Anterior cingulate cortex (tissue), 58 donors: ENCODE measurements at regions not wholly inside any gene's neighbourhood (a gene's known extent, or its start where the extent isn't known, plus 50 kb on each side); places are given as distances from the start of the nearest gene placed in this dataset.
A peak's percentile ranks its signal among the peaks of the same experiment; 100 is the strongest.
"Not testable (repeated sequence)": the region's sequence is repeated elsewhere in the genome, so short reads cannot be mapped to it uniquely, and the experiment has no call there.

Experiments
- DNase-seq, 58 donors: peaks; one replicate each; lab custom pipeline; 2025; lab: John Stamatoyannopoulos, UW

DNA sequence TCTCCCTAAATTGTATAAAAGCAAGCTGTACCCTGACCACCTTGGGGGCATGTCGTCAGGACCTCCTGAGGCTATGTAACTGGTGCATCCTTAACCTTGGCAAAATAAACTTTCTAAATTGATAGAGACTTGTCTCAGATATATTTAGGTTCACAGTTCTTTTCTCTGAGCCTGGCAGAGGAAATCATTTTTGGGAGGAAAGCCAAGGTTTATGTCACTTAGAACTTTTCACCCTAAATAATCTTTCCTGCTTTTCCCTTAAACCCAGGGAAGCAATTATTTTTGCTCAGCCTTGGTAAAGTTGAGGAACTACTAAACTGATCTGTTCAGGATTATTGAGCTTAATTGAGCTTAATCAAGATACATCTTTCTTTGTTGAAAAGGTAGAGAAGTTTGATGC is 608.9 kb downstream of the PDCD6IP start:
- DNase-seq: no peak

- no peak for DNase-seq
These were observed 609.7 kb downstream of the PDCD6IP start for GRCh38 chr3:34408088-34408487.

- no peak for DNase-seq
These were observed 613.2 kb downstream of the PDCD6IP start for GRCh38 chr3:34411596-34411995.

DNA sequence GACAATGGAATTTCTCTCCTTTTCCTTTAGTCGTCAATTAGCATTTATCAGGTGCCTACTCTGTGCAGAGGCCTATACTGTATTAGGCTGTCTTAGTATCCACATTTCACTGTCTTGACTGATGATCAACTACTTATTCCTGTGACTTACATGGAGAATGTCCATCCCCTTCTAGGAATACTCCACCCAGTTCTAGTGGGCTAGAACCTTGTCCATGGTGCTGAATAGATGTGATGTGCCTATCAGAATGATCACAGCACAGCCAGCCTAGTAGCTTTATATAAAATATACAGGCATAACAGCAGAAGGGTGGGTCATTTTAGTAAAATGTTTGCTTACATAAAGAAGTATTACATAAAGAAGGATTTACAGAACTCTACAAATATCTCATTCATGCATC is 621.4 kb downstream of the PDCD6IP start:
- no peak for DNase-seq

GRCh38 chr3:34421762-34422161 is 623.3 kb downstream of the PDCD6IP start:
- no peak for DNase-seq

GRCh38 chr3:34439796-34440195 is 641.4 kb downstream of the PDCD6IP start:
- no peak for DNase-seq

DNA sequence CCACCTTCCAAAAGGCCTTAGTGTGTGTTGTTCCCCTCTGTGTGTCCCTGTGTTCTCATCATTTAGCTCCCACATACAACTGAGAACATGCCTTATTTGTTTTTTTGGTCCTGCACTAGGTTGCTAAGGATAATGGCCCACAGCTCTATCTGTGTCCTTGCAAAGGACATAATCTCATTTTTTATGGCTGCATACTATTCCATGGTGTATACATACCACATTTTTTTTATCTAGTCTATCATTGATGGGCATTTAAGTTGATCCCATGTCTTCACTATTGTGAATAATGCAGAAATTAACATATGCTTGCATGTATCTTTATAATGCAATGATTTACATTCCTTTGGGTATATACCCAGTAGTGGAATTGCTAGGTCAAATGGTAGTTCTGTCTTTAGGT is 645.7 kb downstream of the PDCD6IP start:
- no peak for DNase-seq

- no peak for DNase-seq
These were observed 650.9 kb downstream of the PDCD6IP start for GRCh38 chr3:34449305-34449704.

GRCh38 chr3:34463414-34463813 is 665.0 kb downstream of the PDCD6IP start:
- DNase-seq: no peak

DNA sequence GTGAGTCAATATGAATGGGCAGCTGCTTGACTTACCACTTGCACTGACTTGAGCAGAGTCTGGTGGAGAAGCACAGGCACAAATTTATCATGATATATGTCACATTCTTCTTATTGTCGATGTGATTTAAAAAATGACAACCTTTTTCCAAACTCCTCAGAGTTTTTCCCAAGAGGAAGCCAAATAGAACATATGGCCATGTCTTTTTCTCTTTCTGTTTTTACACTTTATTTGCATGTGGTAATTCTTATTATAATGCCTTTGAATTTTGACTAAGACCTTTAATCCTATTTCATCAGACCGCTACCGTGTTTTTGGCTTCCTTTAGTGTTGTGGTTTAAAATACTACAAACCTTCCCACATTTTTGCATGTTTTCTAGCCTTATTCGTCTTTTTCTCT is 666.2 kb downstream of the PDCD6IP start:
- DNase-seq: peak in 2 of 58 donors; percentile 1 to 11

DNA sequence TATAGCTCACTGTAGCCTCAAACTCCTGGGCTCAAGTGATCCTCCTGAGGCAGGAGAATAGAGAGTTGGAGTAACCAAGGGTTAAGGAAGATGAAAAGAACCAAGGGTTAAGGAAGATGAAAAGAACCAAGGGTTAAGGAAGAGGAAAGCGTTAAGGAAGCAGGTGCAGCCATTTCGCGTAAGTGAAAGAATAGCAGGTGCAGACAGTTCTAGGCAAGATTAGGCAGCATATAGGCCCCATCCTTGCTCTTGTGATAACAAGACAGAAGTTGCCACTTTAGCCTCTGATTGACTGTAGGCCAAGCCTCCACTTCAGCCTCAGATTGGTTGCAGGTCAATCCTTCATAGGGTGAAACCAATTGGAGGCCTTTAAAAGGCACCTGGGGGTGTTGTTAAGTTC is 677.4 kb downstream of the PDCD6IP start:
- no peak for DNase-seq

DNA sequence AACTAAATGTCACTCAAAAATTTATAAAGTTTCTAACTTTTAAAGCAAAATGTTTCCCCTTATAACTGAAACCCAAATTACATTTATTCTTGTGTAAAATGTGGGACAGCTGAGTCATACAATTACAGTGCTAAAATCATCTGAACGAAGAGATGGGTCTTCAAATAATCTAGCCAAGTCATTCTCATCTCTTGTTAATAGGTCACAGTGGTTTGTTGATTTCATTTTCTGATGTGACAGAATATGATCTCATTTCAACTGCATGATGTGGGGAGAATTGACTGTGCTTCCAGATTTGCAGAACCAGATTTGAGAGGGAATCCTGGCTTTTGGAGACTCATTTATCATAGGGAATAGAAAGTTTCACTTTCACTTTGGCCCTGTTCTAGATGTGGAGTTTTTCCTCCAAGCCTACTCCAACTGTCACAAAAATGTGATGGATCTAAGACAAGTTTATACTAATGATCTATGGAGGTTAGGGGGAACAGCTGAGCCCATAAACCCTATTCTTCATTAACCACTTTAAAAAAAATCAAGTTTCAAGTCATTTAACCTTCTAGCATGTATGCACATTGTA is 685.0 kb downstream of the PDCD6IP start:
- DNase-seq: no peak

DNA sequence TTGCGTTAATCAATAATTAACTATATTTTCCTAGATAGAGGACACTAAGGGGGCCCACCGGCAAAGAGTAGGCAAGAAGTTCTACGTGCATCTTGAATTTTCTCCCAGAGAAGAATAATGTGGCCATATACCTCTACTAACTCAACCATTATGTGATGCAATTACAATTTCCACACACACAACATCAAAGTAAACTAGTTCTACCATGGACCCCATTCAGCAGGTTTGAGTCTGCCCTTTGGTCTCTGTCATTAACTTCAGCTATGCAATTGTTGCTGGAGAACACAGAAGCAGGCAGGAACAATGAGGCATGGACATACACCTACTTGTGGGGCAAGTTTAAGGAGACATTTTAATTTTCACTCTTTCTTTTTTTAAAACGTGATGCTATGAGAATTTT is 705.9 kb downstream of the PDCD6IP start:
- DNase-seq: no peak

GRCh38 chr3:34504775-34505174 is 706.3 kb downstream of the PDCD6IP start:
- DNase-seq: no peak

DNA sequence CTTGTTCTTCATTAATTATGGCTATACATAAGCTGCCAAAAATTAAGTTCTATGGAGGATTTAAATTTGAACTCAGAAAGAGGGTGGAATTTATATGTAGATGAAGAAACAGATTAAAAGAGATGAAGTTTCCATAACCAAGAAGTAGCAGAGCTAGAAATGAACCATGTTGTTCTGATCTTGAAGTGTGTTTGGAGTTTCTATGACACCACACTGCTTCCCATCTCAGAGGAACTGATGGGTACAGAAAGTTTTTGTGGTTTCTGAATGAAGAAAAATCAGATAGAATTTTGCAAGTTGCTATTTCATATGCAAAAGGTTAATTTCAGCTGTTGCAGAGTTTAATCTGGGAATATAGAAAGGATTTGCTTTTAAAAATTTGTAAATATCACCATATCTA is 710.3 kb downstream of the PDCD6IP start:
- DNase-seq: no peak

DNA sequence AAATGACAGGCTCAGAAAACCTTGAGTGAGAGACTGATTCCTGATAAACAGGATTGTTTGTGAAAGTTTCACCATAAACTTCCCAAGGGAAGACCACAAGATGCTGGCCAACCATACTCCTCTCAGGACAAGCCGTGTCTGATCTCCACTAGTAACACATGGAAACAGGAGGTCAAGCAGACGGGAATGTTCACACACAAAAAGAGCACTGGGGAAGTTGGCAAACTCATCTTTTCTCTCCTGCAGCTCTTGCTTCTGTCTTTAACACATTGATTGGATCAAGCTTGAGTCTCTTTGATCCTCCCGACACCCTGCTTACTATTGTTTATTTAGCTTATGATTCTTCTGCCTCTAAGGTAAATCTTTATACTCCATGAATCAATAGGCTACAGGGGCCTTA is 713.5 kb downstream of the PDCD6IP start:
- no peak for DNase-seq

DNA sequence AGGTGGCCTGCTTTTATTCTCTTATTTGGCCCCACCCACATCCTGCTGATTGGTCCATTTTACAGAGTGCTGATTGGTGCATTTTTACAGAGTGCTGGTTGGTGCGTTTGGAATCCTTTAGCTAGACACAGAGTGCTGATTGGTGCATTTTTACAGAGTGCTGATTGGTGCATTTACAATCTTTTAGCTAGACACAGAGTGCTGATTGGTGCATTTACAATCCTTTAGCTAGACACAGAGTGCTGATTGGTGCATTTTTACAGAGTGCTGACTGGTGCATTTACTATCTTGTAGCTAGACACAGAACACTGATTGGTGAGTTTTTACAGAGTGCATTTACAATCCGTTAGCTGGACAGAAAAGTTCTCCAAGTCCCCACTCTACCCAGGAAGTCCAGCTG is 720.6 kb downstream of the PDCD6IP start:
- DNase-seq: not testable (repeated sequence)

GRCh38 chr3:34531156-34531555 is 732.7 kb downstream of the PDCD6IP start:
- DNase-seq: no peak

GRCh38 chr3:34533451-34533850 is 735.0 kb downstream of the PDCD6IP start:
- DNase-seq: peak in 18 of 58 donors; percentile 2 to 67 (median 20)

DNA sequence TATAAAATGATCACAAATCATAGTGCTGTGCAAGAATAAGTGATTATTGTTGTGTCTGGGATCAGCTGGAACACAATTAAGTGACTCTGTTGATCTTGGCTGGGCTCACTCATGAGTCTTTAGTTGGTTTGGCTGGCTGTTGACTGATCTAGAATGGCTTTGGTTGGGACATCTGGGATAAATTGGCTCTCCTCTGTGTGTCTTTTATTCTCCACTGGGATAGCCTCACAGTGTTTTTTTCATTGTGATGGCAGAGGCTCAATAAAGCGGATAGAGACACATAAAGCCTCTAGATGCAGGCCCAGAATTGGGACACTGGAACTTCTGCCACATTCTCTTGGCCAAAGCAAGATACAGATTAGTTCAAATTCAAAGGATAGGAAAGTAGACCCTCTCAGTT is 735.6 kb downstream of the PDCD6IP start:
- peak in 12 of 58 donors; percentile 0 to 65 (median 8) for DNase-seq

GRCh38 chr3:34544136-34544535 is 745.7 kb downstream of the PDCD6IP start:
- DNase-seq: no peak

DNA sequence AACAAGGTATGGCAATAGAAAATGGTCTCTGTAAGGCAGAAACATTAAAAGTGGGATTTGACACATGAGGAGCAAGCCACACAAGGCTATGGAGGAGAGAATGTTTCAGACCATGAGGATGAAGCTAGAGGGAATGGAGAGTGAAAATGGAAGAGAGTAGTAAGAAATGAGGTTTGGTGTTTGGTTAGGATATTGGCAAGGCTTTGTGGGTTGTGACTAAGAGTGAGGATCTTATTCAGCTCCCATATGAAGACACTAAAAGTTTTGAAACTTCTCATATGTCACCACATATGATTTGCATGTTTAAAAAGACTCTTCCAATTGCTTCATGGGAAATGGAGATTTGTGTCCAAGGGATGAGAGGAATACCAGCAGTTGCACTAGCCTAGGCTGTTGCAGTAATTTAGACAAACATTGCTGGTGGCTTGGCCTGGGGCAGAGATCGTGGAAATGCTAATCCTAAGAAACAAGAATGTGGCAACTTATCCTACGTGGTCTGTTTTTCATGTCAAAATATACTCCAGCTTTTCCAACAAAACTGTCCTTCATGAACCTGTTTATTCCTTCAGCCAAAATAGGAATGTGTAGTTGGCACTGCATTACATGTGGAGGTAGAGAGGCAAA is 749.0 kb downstream of the PDCD6IP start:
- DNase-seq: no peak

DNA sequence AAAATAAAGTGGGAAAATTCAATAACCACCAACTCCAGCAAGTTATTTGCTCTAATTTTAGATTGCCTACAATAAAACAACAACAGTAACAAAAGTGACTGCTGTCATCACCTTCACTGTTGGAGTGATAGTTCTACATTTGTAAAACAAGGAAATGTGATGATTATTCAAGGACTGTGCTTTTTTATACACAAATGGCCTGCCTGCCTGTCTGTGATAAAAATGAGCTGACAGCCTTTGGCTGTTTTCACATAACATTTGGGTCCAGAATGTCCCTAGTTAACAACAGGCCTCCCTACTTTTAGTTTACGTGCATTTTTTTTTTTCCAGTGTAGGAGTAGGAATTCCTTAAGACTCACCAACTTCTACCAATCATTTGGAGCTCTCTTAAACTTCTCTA is 768.8 kb downstream of the PDCD6IP start:
- no peak for DNase-seq
